HepG2 (cell line): ENCODE measurements at regions not wholly inside any gene's neighbourhood (a gene's known extent, or its start where the extent isn't known, plus 50 kb on each side); places are given as distances from the start of the nearest gene placed in this dataset.

Experiments used
- BHLHE40 ChIP-seq: IDR thresholded peaks from 2 replicates; pipeline ENCODE4 v1.6.1; 2011; ENCODE audit warnings: low read length, improper control_type of control experiment
- DNMT1 ChIP-seq: sonication (generic); formaldehyde crosslinking; IDR thresholded peaks from 2 replicates; pipeline ENCODE4 v1.5.1; 2020; ENCODE audit warnings: mild to moderate bottlenecking, missing genetic modification reagents
- FOXJ3 ChIP-seq: sonication (generic); formaldehyde crosslinking; IDR thresholded peaks from 2 replicates; pipeline ENCODE4 v1.4.0; 2020; ENCODE audit warnings: missing genetic modification reagents, mild to moderate bottlenecking, borderline replicate concordance
- FOXM1 ChIP-seq: sonication (generic); formaldehyde crosslinking; IDR thresholded peaks from 2 replicates; pipeline ENCODE4 v1.5.0; 2020; ENCODE audit warnings: missing genetic modification reagents
- KDM4B ChIP-seq: sonication (generic); formaldehyde crosslinking; IDR thresholded peaks from 2 replicates; pipeline ENCODE4 v1.4.0; 2020; ENCODE audit warnings: missing genetic modification reagents
- MXI1 ChIP-seq: IDR thresholded peaks from 3 replicates; pipeline ENCODE4 v1.6.1; 2012; ENCODE audit warnings: low read depth, low read length, inconsistent platforms, borderline replicate concordance
- NCOA1 ChIP-seq: sonication (generic); formaldehyde crosslinking; IDR thresholded peaks from 2 replicates; pipeline ENCODE4 v1.9.0; 2021; ENCODE audit warnings: missing genetic modification reagents
- RXRA ChIP-seq: sonication (generic); formaldehyde crosslinking; IDR thresholded peaks from 2 replicates; pipeline ENCODE4 v1.5.1; 2020; ENCODE audit warnings: missing genetic modification reagents
- SMARCE1 ChIP-seq: fragments of 450-650 bp; IDR thresholded peaks from 2 replicates; pipeline ENCODE4 v1.6.1; 2017; ENCODE audit warnings: borderline replicate concordance
- SP1 ChIP-seq, 2 experiments: fragments of 450-650 bp in 1 of 2; sonication (generic) in 1 of 2; formaldehyde crosslinking in 1 of 2; IDR thresholded peaks; 2 replicates each; pipeline versions ENCODE4 v1.4.0 to v1.6.1; 2016 to 2020; ENCODE audit warnings: missing genetic modification reagents in 1 of 2
- SUZ12 ChIP-seq: fragments of 150-350 bp; IDR thresholded peaks from 2 replicates; pipeline ENCODE4 v1.6.1; 2014; ENCODE audit warnings: low read depth, low read length
- ZSCAN20 ChIP-seq: sonication (generic); formaldehyde crosslinking; IDR thresholded peaks from 2 replicates; pipeline ENCODE4 v1.4.0; 2020; ENCODE audit warnings: missing genetic modification reagents, mild to moderate bottlenecking, borderline replicate concordance
- TF ChIP-seq, protein P1 (sequence below): sonication (generic); formaldehyde crosslinking; IDR thresholded peaks from 2 replicates; pipeline ENCODE4 v1.5.0; 2020; ENCODE audit warnings: mild to moderate bottlenecking, missing genetic modification reagents, moderate library complexity
- TF ChIP-seq, protein P2 (sequence below): sonication (generic); formaldehyde crosslinking; IDR thresholded peaks from 2 replicates; pipeline ENCODE4 v1.9.0; 2021; ENCODE audit warnings: mild to moderate bottlenecking, missing genetic modification reagents

DNA sequence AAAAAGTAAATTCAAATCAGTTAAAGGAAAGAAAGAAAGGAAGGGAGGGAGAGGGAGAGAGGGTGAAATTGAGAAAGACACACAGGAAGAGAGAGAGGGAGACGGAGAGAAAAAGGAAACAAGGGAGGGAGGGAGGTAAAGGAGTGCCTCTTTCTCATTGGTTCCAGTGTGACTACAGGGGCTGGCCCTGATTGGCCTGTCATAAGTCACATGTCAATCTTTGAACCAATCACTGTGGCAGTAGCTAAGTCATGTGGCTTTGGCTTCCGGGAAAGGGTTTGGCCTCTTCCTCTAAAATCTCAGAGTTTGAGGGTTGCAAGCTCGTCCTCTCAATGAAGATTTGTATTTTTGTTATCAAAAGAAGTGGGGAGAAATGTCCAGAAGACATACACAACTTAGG, 150.2 kb downstream of the RAB11FIP2 start:
- TF ChIP-seq ZSCAN20, result no peak
- TF ChIP-seq, protein P1, sequence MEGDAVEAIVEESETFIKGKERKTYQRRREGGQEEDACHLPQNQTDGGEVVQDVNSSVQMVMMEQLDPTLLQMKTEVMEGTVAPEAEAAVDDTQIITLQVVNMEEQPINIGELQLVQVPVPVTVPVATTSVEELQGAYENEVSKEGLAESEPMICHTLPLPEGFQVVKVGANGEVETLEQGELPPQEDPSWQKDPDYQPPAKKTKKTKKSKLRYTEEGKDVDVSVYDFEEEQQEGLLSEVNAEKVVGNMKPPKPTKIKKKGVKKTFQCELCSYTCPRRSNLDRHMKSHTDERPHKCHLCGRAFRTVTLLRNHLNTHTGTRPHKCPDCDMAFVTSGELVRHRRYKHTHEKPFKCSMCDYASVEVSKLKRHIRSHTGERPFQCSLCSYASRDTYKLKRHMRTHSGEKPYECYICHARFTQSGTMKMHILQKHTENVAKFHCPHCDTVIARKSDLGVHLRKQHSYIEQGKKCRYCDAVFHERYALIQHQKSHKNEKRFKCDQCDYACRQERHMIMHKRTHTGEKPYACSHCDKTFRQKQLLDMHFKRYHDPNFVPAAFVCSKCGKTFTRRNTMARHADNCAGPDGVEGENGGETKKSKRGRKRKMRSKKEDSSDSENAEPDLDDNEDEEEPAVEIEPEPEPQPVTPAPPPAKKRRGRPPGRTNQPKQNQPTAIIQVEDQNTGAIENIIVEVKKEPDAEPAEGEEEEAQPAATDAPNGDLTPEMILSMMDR (CRISPR knock-in tag), result no peak
- no peak for TF ChIP-seq FOXJ3 (CRISPR knock-in tag)
- TF ChIP-seq RXRA (CRISPR knock-in tag), result no peak
- TF ChIP-seq SP1 (IDR thresholded peaks at IDR 0.05), result no peak
- no peak for TF ChIP-seq SP1 (CRISPR knock-in tag; IDR thresholded peaks at IDR 0.05)
- TF ChIP-seq BHLHE40, result no peak
- TF ChIP-seq NCOA1, result no peak
- no peak for TF ChIP-seq DNMT1 (CRISPR knock-in tag)
- TF ChIP-seq MXI1, result no peak
- no peak for TF ChIP-seq SMARCE1
- TF ChIP-seq FOXM1 (CRISPR knock-in tag), result no peak
- no peak for TF ChIP-seq KDM4B (CRISPR knock-in tag)
- TF ChIP-seq, protein P2, sequence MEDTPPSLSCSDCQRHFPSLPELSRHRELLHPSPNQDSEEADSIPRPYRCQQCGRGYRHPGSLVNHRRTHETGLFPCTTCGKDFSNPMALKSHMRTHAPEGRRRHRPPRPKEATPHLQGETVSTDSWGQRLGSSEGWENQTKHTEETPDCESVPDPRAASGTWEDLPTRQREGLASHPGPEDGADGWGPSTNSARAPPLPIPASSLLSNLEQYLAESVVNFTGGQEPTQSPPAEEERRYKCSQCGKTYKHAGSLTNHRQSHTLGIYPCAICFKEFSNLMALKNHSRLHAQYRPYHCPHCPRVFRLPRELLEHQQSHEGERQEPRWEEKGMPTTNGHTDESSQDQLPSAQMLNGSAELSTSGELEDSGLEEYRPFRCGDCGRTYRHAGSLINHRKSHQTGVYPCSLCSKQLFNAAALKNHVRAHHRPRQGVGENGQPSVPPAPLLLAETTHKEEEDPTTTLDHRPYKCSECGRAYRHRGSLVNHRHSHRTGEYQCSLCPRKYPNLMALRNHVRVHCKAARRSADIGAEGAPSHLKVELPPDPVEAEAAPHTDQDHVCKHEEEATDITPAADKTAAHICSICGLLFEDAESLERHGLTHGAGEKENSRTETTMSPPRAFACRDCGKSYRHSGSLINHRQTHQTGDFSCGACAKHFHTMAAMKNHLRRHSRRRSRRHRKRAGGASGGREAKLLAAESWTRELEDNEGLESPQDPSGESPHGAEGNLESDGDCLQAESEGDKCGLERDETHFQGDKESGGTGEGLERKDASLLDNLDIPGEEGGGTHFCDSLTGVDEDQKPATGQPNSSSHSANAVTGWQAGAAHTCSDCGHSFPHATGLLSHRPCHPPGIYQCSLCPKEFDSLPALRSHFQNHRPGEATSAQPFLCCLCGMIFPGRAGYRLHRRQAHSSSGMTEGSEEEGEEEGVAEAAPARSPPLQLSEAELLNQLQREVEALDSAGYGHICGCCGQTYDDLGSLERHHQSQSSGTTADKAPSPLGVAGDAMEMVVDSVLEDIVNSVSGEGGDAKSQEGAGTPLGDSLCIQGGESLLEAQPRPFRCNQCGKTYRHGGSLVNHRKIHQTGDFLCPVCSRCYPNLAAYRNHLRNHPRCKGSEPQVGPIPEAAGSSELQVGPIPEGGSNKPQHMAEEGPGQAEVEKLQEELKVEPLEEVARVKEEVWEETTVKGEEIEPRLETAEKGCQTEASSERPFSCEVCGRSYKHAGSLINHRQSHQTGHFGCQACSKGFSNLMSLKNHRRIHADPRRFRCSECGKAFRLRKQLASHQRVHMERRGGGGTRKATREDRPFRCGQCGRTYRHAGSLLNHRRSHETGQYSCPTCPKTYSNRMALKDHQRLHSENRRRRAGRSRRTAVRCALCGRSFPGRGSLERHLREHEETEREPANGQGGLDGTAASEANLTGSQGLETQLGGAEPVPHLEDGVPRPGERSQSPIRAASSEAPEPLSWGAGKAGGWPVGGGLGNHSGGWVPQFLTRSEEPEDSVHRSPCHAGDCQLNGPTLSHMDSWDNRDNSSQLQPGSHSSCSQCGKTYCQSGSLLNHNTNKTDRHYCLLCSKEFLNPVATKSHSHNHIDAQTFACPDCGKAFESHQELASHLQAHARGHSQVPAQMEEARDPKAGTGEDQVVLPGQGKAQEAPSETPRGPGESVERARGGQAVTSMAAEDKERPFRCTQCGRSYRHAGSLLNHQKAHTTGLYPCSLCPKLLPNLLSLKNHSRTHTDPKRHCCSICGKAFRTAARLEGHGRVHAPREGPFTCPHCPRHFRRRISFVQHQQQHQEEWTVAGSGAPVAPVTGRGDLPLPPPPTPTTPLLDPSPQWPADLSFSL (CRISPR knock-in tag), result no peak
- TF ChIP-seq SUZ12, result no peak
